T47D (cell line): ENCODE measurements at regions not wholly inside any gene's neighbourhood (a gene's known extent, or its start where the extent isn't known, plus 50 kb on each side); places are given as distances from the start of the nearest gene placed in this dataset.

Experiments used
- DNase-seq, 2 experiments: peaks; one replicate each; pipeline versions ENCODE4 v3.0.0 to v3.0.0-alpha.2; 2011 to 2012; ENCODE audit warnings: low read depth in 1 of 2, low spot score in 1 of 2
- JUND ChIP-seq: IDR thresholded peaks from 2 replicates; pipeline ENCODE4 v1.6.1; 2012; ENCODE audit warnings: low read depth
- in situ Hi-C: cut with HindIII; loops from 2 replicates; pipeline ENCODE4 v1.10.0; 2016; ENCODE audit warnings: low sequenced_read_pairs, low pct_unique_long_range_greater_than_20kb

- no peak for TF ChIP-seq JUND
- DNase-seq = no peak
- in situ Hi-C loops = no loop called here
These were observed 274.6 kb downstream of the EIPR1 start for GRCh38 chr2:3102922-3103569.

DNA sequence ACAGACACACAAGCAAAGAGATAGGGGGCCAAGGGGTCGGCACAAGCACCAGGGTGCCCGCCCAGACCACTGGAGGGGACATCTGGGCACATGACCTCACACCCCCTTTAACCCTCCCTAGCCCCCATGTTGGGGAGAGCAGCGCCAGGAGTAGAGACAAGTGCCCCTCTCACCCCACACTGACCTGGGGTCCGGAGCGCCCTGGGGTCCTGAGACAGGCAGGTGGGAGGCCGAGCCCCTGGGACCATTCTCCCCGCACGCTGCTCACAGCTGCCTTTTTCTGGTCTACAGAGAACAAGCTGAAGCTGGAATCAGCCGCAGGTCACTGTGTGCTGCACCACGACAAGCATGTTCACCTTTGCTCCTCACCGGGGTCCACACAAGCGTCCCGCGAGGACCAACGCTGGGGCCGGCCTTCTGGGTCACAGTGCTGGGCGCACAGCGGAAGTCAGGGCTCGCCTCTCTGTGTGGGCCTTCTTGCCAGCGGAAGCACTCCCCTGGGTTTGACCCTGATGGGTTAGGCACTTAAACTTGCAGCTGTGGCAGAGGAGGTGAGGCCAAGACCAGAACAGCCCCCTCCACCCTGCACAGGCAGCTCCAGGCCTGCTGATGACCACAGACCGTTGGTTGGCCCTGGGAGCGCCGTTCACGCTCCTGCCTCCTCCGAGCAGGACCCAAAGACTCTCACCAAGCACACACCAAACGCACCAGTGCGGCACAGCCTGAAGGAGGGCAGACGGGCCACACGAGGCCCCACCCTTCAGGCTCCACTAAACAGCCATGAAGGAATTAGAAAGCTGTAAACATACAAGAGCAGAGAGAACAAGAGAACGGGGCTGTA, 275.3 kb downstream of the EIPR1 start:
- no peak for TF ChIP-seq JUND
- in situ Hi-C loops = no loop called here
- no peak for DNase-seq

DNA sequence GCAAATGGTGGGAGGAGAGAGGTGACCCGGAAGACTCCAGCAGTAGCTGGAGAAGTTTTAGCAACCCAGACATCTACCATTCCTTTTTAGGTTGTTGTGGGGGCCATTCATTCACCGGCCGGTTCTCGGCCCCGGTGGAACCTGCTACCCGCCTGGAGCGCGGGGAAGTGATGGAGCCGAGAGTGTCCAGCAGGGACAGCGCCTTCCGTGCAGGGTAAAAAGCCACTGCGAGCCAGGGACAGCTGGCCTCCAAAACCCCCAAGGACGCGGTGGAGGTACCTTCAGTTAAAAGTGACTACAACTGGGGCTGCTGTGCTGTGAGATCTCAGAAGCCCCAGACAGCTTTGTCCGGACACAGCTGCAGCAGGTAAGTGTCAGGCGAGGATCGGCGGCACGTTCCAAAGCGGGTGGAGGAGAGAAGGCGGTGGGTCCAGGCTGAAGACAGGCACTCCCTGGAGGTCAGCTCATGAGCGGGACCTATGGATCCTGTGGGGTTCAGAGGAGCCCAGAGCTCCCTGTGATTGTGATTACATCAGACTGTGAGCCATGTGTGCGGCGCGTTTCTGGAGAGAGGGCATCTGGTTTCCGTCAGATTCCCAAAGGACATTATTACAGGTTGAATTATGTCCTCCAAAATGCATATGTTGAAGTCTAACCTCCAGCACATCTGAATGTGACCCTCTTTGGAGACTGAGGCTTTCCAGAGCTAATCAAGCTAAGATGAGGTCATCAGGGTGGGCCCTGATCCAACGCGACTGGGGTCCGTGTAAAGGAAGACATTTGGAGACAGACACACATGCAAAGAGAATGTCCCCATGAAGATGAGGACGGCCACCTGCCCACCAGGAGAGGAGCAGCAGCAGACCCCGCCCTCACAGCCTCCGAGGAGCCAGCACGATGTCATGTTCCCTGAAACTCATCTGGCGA, 276.3 kb downstream of the EIPR1 start:
- in situ Hi-C loops = no loop called here
- no peak for DNase-seq
- no peak for TF ChIP-seq JUND

DNA sequence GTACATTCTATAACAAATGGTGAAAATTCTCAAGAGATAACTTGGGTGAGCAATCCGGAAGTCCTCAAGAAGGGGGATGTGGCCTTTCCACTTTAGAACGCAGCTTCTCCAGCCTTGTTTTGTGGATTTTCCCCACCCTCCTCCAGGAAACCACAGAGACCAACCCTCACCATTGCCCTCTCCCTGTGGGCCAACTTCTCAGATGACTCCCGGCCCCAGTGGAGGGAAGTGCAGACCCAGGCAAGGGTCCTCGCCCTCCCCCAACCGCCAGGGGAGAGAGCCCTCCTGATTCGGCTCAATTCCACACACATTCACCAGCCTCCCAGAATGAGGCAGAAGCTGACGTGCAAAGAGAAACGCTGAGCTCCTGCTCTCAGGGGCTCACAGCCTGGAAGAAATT, 277.2 kb downstream of the EIPR1 start:
- in situ Hi-C loops = no loop called here
- no peak for TF ChIP-seq JUND
- DNase-seq = no peak

DNA sequence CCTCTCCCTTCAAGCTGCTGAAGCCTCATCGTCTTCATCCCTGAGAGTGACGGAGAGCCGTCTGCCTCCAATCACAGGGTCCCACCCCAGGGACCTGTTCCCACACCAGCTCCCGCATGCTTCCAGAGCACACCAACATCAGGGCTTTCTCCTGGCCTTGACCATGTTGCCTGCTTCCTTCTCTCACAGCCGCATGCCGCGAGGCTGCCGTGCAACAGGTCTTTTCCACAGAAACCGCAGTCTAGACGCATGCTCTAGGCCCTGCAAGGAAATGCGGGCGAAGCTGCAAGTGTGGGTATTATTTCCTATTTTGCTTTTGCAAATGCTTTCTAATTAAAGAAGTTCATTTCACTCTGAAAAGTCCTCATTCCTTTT, 277.8 kb downstream of the EIPR1 start:
- no peak for DNase-seq
- in situ Hi-C loops = no loop called here
- no peak for TF ChIP-seq JUND

DNA sequence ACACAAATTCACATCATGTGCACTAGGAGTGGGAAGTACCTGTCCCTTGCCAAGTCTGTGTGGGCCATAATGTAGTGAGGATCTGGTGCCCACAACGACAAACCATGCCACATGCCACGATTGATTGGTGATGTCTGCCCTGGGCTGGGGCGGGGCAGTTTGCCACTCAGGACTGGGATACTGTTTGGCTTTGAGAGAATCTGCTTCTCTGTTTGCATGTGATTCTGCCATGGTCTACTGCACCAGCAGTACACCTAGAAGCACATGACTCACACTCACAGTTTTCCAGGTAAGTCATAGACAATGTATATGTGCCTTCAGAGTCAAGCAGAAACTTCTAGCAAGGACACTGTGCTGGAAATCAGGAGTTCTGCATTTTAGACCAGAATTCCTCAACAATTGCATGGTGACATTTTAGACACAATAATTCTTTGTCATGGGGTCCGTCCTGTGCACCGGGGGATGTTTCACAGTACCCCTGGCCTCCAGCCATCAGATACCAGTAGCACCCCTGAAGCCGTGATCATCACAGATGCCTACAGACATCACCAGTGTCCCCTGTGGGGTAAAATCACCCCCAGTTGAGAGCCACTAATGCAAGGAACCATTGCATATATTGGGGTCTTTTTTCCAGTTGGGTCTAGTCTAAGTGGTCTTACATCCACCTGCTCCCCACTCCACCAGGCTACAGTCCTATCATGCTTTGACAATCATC, 278.3 kb downstream of the EIPR1 start:
- in situ Hi-C loops = no loop called here
- DNase-seq = no peak
- TF ChIP-seq JUND = no peak

DNA sequence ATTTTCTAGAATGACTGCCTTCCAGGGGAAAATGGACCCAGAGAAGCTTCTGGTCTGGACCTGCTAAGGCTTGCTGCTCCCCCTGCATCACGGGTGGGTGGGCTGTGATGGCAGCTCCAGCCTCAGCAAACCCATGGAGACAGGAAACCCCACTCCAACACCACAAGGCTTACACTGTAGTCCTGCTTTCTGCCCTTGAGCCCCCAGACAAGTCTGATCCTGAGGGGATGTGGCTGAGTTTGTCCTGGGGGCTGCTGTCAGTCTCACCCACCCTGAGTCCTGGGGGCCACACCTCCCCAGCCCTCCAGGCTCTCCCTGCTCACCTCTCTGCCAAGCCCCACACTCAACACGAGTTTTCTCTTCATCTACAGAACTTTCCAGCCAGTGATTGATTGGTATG, 279.4 kb downstream of the EIPR1 start:
- TF ChIP-seq JUND = no peak
- in situ Hi-C loops = no loop called here
- no peak for DNase-seq

DNA sequence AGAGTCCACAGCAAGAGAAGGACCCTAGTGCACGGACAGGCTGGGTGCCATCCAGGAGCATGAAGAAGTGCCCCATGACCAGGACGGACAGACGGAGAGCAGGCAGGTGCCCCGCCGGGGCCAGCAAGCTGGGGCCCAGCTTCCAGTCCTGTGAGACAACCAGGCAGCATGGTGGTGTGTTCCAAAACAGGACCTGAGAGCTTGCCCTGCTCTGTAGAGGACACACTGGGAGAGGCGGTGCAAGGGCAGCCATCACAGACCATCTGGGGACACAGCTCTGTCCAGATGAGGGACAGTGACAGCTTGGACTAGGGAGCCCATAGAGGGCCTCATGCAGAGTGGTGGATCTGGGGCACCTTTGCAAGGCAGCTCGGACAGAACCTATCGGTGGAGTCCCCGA, 279.8 kb downstream of the EIPR1 start:
- in situ Hi-C loops = no loop called here
- TF ChIP-seq JUND = no peak
- DNase-seq = no peak

DNA sequence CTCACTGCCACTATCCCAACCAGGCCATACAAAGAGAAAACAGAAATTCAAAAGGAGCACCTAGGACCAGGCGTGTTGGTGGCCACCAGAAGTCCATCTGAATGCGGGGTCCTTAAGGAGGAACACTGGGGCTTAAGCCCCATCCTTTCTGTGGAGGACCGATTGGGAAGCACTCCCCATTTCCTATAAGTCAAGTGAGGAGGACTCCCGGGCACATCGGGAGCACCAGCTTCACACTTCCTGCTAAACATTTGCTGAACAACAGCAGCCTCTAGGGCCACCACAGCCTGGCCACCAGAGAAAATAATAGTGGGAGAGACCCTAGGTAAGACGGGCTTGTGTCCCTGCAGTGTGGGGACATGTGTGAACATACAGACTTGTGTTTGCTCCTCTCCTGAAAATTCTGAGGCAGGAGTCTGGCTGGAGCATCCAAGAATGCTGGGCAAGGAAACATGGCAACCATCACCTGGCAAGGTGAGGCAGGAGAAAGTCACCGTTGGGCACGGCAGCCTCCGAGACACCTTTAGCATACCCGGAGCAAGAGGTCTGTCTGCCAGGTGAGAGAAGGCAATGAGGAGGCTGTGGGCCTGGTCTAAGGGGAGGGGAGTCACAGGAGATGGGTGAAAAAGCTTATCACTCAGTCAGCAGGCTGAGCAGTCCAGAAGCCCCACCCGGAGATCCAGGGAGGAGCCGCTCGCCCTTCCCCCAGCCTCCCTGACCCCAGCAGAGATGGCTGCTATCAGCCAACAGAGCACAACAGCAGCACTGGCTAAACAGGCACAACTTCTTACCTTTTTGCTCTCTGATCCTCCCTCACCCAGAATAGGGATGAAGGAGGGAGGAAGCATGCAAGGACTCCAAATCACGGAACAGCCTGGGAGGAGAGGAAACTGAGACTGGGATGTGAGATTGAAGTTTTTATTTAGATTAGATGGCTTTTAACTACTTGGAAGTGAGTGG, 282.3 kb downstream of the EIPR1 start:
- DNase-seq = no peak
- TF ChIP-seq JUND = no peak
- in situ Hi-C loops = no loop called here

DNA sequence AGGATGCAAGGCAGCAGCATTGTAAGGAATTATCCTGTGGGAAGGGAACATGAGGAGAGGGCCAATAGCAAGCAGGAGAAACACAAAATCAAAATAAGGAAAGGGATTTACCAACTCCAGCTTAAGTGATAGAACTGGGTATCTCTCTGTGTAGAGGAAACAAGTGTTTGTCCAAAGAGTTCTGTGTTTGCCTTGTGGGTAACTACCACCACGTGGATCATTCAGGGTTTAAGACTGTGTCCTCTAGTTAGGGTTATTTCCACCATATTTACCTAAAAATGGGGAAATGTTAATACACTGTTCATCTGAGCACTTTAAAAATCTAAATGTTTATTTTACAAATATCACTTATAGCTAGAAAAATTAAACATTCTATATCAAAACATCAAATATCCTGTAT, 283.3 kb downstream of the EIPR1 start:
- DNase-seq = no peak
- TF ChIP-seq JUND = no peak
- in situ Hi-C loops = no loop called here

GRCh38 chr2:3091696-3092095, 285.9 kb downstream of the EIPR1 start:
- in situ Hi-C loops = no loop called here
- TF ChIP-seq JUND = no peak
- no peak for DNase-seq

DNA sequence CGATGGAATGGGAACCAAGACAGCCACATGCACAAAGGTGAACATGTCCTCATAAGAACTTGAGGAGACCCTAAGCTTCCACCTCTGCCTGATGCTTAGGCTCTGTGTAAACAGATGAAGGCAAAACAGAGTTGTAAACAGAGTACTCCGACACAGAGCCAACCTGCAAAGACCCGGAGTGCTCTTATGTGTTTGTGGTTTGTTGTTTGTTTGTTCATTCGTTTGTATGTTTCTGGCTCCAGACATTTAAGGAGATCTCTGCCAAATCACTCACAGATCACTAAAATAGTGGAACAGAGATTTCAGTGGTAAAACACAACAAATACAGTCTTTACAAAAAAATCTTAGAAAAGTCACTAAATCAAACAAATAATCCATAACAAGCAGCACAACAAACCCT, 294.9 kb downstream of the EIPR1 start:
- no peak for DNase-seq
- in situ Hi-C loops = no loop called here
- no peak for TF ChIP-seq JUND
